ENCODE measurements at regions not wholly inside any gene's neighbourhood (a gene's known extent, or its start where the extent isn't known, plus 50 kb on each side); places are given as distances from the start of the nearest gene placed in this dataset.

DNA sequence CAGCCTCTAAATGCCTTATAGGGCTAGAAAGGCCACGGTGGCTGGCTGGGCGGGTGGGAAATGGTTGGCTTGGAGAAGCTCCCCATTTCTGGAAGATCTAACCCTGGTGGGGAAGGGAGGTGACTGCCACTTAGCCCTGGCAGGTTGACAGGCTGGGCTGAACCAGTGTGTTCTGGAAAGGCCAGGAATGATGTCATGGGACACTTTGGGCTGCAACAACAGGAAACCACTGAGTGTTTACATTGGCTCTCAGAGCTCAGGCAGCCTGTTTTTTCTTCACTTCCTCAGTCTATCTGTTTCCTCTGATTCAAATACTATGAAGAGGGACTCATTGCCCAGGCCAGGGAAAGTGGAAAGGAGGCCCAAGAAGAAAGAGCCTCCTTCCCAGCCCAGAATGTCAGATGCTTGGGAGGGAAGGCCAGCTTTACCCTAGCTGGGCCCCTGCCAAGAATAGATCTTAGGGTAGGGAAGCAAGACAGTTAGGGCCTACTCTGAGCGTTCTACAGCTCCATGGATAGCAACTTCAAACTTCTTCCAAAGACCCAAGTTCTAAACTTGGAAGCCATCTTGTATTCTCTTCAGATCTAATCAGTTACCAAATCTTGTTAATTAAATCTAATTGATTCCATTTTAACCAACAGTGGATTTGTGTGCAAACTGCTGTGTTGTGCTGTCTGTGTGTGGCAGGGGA is 65.8 kb upstream of the MSN start:
- no peaks in the 10 kb centered on the region for H3K4me1 ChIP-seq (ENCODE audit: control insufficient read depth, insufficient read depth, low read length)
- H3K36me3 ChIP-seq (ENCODE audit: control insufficient read depth in 2 of 2, insufficient read depth in 1 of 2, low read length in 2 of 2): no peaks in the 10 kb centered on the region
- H3K27ac ChIP-seq (ENCODE audit: extremely low read depth, low read depth, low read length): no peak overlapping the region
- no peak overlapping the region for H3K4me3 ChIP-seq (ENCODE audit: low read depth, low read length)
- TF ChIP-seq ZNF629 (tag by site-specific recombination; IDR thresholded peaks at IDR 0.05) (peak; percentile 76), ZNF37A (tag by site-specific recombination; IDR thresholded peaks at IDR 0.05) (no peak), ZNF600 (tag by site-specific recombination; IDR thresholded peaks at IDR 0.05) (peak; percentile 64), ZBTB21 (tag by site-specific recombination; IDR thresholded peaks at IDR 0.05) (peak; percentile 59; the same call in 1 of the 2 replicates), ZNF768 (tag by site-specific recombination; IDR thresholded peaks at IDR 0.05) (no peak)
- TF ChIP-seq, protein P1, sequence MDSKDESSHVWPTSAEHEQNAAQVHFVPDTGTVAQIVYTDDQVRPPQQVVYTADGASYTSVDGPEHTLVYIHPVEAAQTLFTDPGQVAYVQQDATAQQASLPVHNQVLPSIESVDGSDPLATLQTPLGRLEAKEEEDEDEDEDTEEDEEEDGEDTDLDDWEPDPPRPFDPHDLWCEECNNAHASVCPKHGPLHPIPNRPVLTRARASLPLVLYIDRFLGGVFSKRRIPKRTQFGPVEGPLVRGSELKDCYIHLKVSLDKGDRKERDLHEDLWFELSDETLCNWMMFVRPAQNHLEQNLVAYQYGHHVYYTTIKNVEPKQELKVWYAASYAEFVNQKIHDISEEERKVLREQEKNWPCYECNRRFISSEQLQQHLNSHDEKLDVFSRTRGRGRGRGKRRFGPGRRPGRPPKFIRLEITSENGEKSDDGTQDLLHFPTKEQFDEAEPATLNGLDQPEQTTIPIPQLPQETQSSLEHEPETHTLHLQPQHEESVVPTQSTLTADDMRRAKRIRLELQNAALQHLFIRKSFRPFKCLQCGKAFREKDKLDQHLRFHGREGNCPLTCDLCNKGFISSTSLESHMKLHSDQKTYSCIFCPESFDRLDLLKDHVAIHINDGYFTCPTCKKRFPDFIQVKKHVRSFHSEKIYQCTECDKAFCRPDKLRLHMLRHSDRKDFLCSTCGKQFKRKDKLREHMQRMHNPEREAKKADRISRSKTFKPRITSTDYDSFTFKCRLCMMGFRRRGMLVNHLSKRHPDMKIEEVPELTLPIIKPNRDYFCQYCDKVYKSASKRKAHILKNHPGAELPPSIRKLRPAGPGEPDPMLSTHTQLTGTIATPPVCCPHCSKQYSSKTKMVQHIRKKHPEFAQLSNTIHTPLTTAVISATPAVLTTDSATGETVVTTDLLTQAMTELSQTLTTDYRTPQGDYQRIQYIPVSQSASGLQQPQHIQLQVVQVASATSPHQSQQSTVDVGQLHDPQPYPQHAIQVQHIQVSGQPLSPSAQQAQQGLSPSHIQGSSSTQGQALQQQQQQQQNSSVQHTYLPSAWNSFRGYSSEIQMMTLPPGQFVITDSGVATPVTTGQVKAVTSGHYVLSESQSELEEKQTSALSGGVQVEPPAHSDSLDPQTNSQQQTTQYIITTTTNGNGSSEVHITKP (tag by site-specific recombination; IDR thresholded peaks at IDR 0.05): peak; percentile 81
- TF ChIP-seq, protein P2, sequence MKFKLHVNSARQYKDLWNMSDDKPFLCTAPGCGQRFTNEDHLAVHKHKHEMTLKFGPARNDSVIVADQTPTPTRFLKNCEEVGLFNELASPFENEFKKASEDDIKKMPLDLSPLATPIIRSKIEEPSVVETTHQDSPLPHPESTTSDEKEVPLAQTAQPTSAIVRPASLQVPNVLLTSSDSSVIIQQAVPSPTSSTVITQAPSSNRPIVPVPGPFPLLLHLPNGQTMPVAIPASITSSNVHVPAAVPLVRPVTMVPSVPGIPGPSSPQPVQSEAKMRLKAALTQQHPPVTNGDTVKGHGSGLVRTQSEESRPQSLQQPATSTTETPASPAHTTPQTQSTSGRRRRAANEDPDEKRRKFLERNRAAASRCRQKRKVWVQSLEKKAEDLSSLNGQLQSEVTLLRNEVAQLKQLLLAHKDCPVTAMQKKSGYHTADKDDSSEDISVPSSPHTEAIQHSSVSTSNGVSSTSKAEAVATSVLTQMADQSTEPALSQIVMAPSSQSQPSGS (tag by site-specific recombination; IDR thresholded peaks at IDR 0.05; ENCODE audit: low read depth): peak; percentile 76
- TF ChIP-seq, protein P3, sequence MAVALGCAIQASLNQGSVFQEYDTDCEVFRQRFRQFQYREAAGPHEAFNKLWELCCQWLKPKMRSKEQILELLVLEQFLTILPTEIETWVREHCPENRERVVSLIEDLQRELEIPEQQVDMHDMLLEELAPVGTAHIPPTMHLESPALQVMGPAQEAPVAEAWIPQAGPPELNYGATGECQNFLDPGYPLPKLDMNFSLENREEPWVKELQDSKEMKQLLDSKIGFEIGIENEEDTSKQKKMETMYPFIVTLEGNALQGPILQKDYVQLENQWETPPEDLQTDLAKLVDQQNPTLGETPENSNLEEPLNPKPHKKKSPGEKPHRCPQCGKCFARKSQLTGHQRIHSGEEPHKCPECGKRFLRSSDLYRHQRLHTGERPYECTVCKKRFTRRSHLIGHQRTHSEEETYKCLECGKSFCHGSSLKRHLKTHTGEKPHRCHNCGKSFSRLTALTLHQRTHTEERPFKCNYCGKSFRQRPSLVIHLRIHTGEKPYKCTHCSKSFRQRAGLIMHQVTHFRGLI (tag by site-specific recombination; IDR thresholded peaks at IDR 0.05): 0 out of 2 replicates have a peak, but pooled peaks have one; percentile 33
- TF ChIP-seq, protein P4, sequence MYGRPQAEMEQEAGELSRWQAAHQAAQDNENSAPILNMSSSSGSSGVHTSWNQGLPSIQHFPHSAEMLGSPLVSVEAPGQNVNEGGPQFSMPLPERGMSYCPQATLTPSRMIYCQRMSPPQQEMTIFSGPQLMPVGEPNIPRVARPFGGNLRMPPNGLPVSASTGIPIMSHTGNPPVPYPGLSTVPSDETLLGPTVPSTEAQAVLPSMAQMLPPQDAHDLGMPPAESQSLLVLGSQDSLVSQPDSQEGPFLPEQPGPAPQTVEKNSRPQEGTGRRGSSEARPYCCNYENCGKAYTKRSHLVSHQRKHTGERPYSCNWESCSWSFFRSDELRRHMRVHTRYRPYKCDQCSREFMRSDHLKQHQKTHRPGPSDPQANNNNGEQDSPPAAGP (tag by site-specific recombination; IDR thresholded peaks at IDR 0.05): peak; percentile 42; the same call in 1 of the 2 replicates
- ChIA-PET POLR2A (no interaction called here), CTCF (interaction anchor here (0.7 to 0.9 kb wide), 2 partner anchors 8 to 73 kb away, joined by 3 read pairs; no protein-coding TSS in a partner anchor)
- no peaks in the 10 kb centered on the region; the same call in 1 of the 2 replicates for H3K9me3 ChIP-seq (ENCODE audit: control insufficient read depth, insufficient read depth, low read depth, low read length)

DNA sequence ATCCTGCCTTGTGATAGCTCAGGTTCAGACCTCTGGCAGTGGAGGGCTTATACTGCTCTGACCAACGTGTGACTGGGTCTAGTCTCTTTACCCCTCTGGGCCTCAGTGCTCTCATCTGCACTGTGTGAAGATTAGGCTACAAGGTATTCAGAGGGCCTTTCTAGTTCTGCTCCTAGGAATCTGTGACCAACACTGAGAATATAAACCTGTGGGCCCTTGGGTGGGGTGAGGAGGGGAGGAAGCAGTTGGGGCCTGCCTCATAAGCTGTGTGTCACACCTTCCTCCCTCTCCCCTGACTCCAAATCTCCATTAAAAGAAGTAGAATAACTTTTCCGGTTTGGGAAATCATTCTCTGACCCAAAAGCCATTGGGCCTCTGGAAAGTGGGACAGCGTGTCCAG is 66.3 kb upstream of the MSN start:
- no peaks in the 10 kb centered on the region for H3K36me3 ChIP-seq (ENCODE audit: control insufficient read depth in 2 of 2, insufficient read depth in 1 of 2, low read length in 2 of 2)
- H3K4me3 ChIP-seq (ENCODE audit: low read depth, low read length): no peak overlapping the region
- no peaks in the 10 kb centered on the region; the same call in 1 of the 2 replicates for H3K9me3 ChIP-seq (ENCODE audit: control insufficient read depth, insufficient read depth, low read depth, low read length)
- no peaks in the 10 kb centered on the region for H3K4me1 ChIP-seq (ENCODE audit: control insufficient read depth, insufficient read depth, low read length)
- POLR2A ChIA-PET: no interaction called here
- CTCF ChIA-PET: interaction anchor here (0.9 kb wide), 1 partner anchor 74 kb away, joined by 3 read pairs; no protein-coding TSS in a partner anchor
- H3K27ac ChIP-seq (ENCODE audit: extremely low read depth, low read depth, low read length): no peak overlapping the region
- TF ChIP-seq HOXC10 (CRISPR knock-in tag; IDR thresholded peaks at IDR 0.05) (no peak), ZNF391 (tag by site-specific recombination; IDR thresholded peaks at IDR 0.05; ENCODE audit: borderline replicate concordance, low read depth) (no peak), ZNF555 (tag by site-specific recombination; conservative IDR thresholded peaks at IDR 0.05) (no peak), ZNF354C (tag by site-specific recombination; IDR thresholded peaks at IDR 0.05; ENCODE audit: borderline replicate concordance, low read depth) (no peak), SP7 (tag by site-specific recombination; IDR thresholded peaks at IDR 0.05) (no peak), ZNF514 (tag by site-specific recombination; IDR thresholded peaks at IDR 0.05) (no peak), ZBTB1 (tag by site-specific recombination; IDR thresholded peaks at IDR 0.05) (no peak), ZBTB21 (tag by site-specific recombination; IDR thresholded peaks at IDR 0.05) (no peak)
- TF ChIP-seq, protein P2 (tag by site-specific recombination; IDR thresholded peaks at IDR 0.05; ENCODE audit: low read depth): no peak
- TF ChIP-seq, protein P5, sequence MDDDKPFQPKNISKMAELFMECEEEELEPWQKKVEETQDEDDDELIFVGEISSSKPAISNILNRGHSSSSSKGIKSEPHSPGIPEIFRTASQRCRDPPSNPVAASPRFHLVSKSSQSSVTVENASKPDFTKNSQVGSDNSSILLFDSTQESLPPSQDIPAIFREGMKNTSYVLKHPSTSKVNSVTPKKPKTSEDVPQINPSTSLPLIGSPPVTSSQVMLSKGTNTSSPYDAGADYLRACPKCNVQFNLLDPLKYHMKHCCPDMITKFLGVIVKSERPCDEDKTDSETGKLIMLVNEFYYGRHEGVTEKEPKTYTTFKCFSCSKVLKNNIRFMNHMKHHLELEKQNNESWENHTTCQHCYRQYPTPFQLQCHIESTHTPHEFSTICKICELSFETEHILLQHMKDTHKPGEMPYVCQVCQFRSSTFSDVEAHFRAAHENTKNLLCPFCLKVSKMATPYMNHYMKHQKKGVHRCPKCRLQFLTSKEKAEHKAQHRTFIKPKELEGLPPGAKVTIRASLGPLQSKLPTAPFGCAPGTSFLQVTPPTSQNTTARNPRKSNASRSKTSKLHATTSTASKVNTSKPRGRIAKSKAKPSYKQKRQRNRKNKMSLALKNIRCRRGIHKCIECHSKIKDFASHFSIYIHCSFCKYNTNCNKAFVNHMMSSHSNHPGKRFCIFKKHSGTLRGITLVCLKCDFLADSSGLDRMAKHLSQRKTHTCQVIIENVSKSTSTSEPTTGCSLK (tag by site-specific recombination; IDR thresholded peaks at IDR 0.05): no peak
